Uterus (tissue), 3 donors: ENCODE measurements at regions not wholly inside any gene's neighbourhood (a gene's known extent, or its start where the extent isn't known, plus 50 kb on each side); places are given as distances from the start of the nearest gene placed in this dataset.

Experiments
- DNase-seq, 2 donors: peaks; one replicate each; pipeline ENCODE4 v3.0.0-alpha.2; 2019 to 2020
- H3K27ac ChIP-seq, 2 donors: fragments of 200-600 bp; sonication (generic); 1 replicate in 1 of 2; 2 replicates in 1 of 2; pipeline ENCODE4 v1.5.1; 2016 to 2018
- H3K27me3 ChIP-seq, 2 donors: fragments of 200-600 bp; sonication (generic); one replicate each; pipeline ENCODE4 v1.5.1; 2018 to 2019; ENCODE audit warnings: control low read depth in 1 of 2
- H3K36me3 ChIP-seq, 2 donors: fragments of 200-600 bp; sonication (generic); one replicate each; pipeline ENCODE4 v1.5.1; 2019; ENCODE audit warnings: control low read depth in 1 of 2
- H3K4me1 ChIP-seq, 2 donors: fragments of 200-600 bp; sonication (generic); one replicate each; pipeline ENCODE4 v1.5.1; 2018 to 2019; ENCODE audit warnings: control low read depth in 1 of 2
- H3K4me3 ChIP-seq, 2 donors: fragments of 200-600 bp; sonication (generic); 1 replicate in 1 of 2; 2 replicates in 1 of 2; pipeline ENCODE4 v1.5.1; 2018 to 2019; ENCODE audit warnings: mild to moderate bottlenecking in 1 of 2
- H3K9me3 ChIP-seq, 2 donors: fragments of 200-600 bp; sonication (generic); one replicate each; pipeline ENCODE4 v1.5.1; 2019; ENCODE audit warnings: control low read depth in 1 of 2
- CTCF ChIP-seq, 4 experiments: fragments of 200-600 bp in 2 of 4; fragments of 450-650 bp in 2 of 4; sonication (generic) in 2 of 4; IDR thresholded peaks; one replicate each; pipeline ENCODE4 v1.5.1; 2016 to 2019; ENCODE audit warnings: antibody characterized with exemption in 4 of 4, mild to moderate bottlenecking in 2 of 4, moderate library complexity in 1 of 4
- POLR2A ChIP-seq, 2 donors: fragments of 450-650 bp; IDR thresholded peaks; one replicate each; pipeline ENCODE4 v1.6.1; 2016; ENCODE audit warnings: antibody characterized with exemption in 2 of 2, mild to moderate bottlenecking in 1 of 2, moderate library complexity in 1 of 2
- intact Hi-C: fragments of 100-400 bp; cut with DNase I; formaldehyde crosslinking; loops from one replicate; pipeline ENCODE4 v1.15.1; 2023; ENCODE audit warnings: low total_unique reads
- donor health status: DM: yes; HTN: yes; CAD: no.

DNA sequence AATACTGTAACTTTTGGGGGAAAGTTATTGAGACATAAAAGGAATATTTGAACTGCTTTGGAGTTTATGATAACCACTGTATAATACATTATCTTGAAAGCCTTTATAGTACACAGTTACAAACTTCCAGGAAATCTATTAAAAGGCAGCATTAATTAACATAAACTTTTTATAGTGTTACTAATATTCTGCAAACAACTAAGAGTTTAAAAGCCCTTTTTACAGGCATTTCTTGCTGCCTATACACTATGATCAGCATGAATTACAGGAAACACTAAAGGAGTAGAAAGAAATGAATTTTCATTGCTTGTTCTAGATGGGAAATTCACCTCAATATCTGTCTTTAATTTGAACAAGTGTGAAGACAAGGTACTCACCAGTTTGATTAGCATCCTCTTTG is 252.3 kb upstream of the ZFP64 start:
- DNase-seq: no peak
- H3K27me3 ChIP-seq: no peaks in the 10 kb centered on the region
- intact Hi-C loops: no loop called here
- TF ChIP-seq CTCF (IDR thresholded peaks at IDR 0.05): no peak
- no peak for TF ChIP-seq POLR2A (IDR thresholded peaks at IDR 0.05)
- no peaks in the 10 kb centered on the region for H3K4me1 ChIP-seq
- H3K9me3 ChIP-seq: no peaks in the 10 kb centered on the region
- H3K36me3 ChIP-seq: no peaks in the 10 kb centered on the region
- H3K27ac ChIP-seq: no peak overlapping the region
- no peak overlapping the region for H3K4me3 ChIP-seq

DNA sequence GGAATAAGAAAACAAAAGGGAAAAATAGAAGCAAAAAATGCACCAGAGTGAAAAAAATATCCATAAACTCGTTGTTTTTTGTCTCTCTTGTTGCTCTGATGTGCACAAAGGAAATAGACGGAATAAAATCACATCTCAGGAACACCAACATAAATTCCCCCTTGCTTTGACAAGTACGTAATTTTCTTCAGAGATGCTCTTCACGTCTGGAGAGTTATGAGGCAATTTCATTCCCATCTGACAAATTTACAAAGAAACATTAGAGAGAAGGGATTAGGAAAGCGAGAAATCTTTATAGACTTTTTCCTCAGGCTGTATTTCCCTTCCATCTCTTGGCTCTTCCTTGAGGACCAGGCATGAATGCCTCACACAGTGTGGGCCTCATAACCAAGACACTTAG is 250.1 kb upstream of the ZFP64 start:
- no peak for DNase-seq
- H3K27me3 ChIP-seq: no peaks in the 10 kb centered on the region
- no peaks in the 10 kb centered on the region for H3K9me3 ChIP-seq
- no peaks in the 10 kb centered on the region for H3K36me3 ChIP-seq
- H3K4me1 ChIP-seq: no peaks in the 10 kb centered on the region
- H3K4me3 ChIP-seq: no peak overlapping the region
- intact Hi-C loops: no loop called here
- TF ChIP-seq POLR2A (IDR thresholded peaks at IDR 0.05) (no peak), CTCF (IDR thresholded peaks at IDR 0.05) (no peak)
- H3K27ac ChIP-seq: no peak overlapping the region

- TF ChIP-seq CTCF (IDR thresholded peaks at IDR 0.05): no peak
- TF ChIP-seq POLR2A (IDR thresholded peaks at IDR 0.05): no peak
- Histone ChIP-seq H3K27me3 (no peaks in the 10 kb centered on the region), H3K4me3 (no peak overlapping the region), H3K36me3 (no peaks in the 10 kb centered on the region), H3K4me1 (no peaks in the 10 kb centered on the region), H3K9me3 (no peaks in the 10 kb centered on the region), H3K27ac (no peak overlapping the region)
- no peak for DNase-seq
- intact Hi-C loops: no loop called here
Measured at GRCh38 chr20:52439375-52439774, 247.8 kb upstream of the ZFP64 start.

DNA sequence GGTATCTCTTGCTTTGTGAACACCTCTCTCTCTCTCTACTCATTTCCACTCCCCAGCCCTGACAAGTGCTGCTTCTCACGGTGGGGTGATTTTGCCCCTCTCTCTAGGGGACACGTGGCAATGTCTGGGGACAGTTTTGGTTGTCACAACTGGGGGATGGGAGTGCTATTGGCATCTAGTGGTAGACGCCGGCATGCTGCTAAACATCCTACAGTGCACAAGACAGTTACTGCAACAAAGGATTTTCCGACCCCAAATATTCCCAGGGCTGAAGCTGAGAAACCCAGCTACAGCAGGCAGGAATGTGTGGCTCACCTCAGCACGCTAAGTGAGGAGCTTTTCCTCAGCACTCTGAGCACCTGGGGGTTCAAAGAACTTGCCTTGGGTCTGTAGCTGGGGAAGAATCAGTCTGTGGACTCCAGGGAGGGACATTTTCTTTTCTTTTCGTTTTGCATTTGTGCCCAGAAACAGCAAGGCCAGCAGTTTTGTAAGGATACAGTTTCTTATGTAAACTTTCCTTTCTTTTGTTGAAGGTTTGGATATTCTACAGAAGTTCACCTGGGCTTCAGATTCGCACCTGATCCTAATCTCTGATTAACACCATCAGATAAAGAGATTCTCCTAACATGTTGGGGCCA is 246.9 kb upstream of the ZFP64 start:
- TF ChIP-seq POLR2A (IDR thresholded peaks at IDR 0.05) (no peak), CTCF (IDR thresholded peaks at IDR 0.05) (no peak)
- Histone ChIP-seq H3K9me3 (no peaks in the 10 kb centered on the region), H3K36me3 (no peaks in the 10 kb centered on the region), H3K27ac (no peak overlapping the region), H3K27me3 (no peaks in the 10 kb centered on the region), H3K4me1 (no peaks in the 10 kb centered on the region), H3K4me3 (no peak overlapping the region)
- intact Hi-C loops: no loop called here
- DNase-seq: no peak

GRCh38 chr20:52434453-52434852 is 242.9 kb upstream of the ZFP64 start:
- TF ChIP-seq POLR2A (IDR thresholded peaks at IDR 0.05) (no peak), CTCF (IDR thresholded peaks at IDR 0.05) (no peak)
- Histone ChIP-seq H3K9me3 (no peaks in the 10 kb centered on the region), H3K4me3 (no peak overlapping the region), H3K4me1 (no peaks in the 10 kb centered on the region), H3K36me3 (no peaks in the 10 kb centered on the region), H3K27me3 (no peaks in the 10 kb centered on the region), H3K27ac (no peak overlapping the region)
- intact Hi-C loops: no loop called here
- no peak for DNase-seq
